A549 (cell line): ENCODE measurements at regions not wholly inside any gene's neighbourhood (a gene's known extent, or its start where the extent isn't known, plus 50 kb on each side); places are given as distances from the start of the nearest gene placed in this dataset.
A peak's percentile ranks its signal among the peaks of the same experiment; 100 is the strongest.

Experiments
- ATAC-seq, 2 experiments: fragments of 200-7000 bp in 1 of 2; fragments of >200 bp in 1 of 2; cut with Nextera tagmentation in 1 of 2; cut with Tn5 transposase in 1 of 2; 3 replicates each; pipeline versions ENCODE4 v1.8.0 to v1.9.1; 2018 to 2020; ENCODE audit warnings: mild to moderate bottlenecking in 1 of 2, moderate library complexity in 1 of 2
- CTCF ChIA-PET: fragments of 300-600 bp; sonication (Branson Sonifier 250); formaldehyde crosslinking; extraction: SDS; loops from one replicate; lab custom pipeline; 2021; ENCODE audit warnings: antibody characterized with exemption, inconsistent platforms; lab: Yijun Ruan, JAX
- POLR2A ChIA-PET: fragments of 350-600 bp; formaldehyde crosslinking; extraction: SDS; loops from one replicate; lab custom pipeline; 2021; ENCODE audit warnings: antibody characterized with exemption, inconsistent platforms; lab: Yijun Ruan, JAX
- DNase-seq, 2 experiments: peaks; one replicate each; pipeline versions ENCODE4 v3.0.0 to v3.0.0-alpha.2; 2011 to 2016; ENCODE audit warnings: low read depth in 1 of 2, low spot score in 1 of 2
- FAIRE-seq: peaks from 2 replicates; lab custom pipeline; 2011; peaks lifted over from hg19 to GRCh38; lab: Jason Lieb, UNC
- H3K27ac ChIP-seq, 2 experiments: fragments of >200 bp; sonication (Bioruptor Twin); formaldehyde crosslinking; 3 replicates each; pipeline ENCODE4 v1.5.1; 2016 to 2017
- H3K4me1 ChIP-seq: fragments of >200 bp; sonication (Bioruptor Twin); formaldehyde crosslinking; 3 replicates; pipeline ENCODE4 v1.6.1; 2016
- H3K4me2 ChIP-seq: fragments of >200 bp; sonication (Bioruptor Twin); formaldehyde crosslinking; 3 replicates; pipeline ENCODE4 v1.6.1; 2016
- H3K4me3 ChIP-seq: fragments of >200 bp; sonication (Bioruptor Twin); formaldehyde crosslinking; 3 replicates; pipeline ENCODE4 v1.5.1; 2016
- H3K9me3 ChIP-seq: fragments of >200 bp; sonication (Bioruptor Twin); formaldehyde crosslinking; 3 replicates; pipeline ENCODE4 v1.6.1; 2016
- CBX2 ChIP-seq: fragments of 200-600 bp; sonication (generic); IDR thresholded peaks from 2 replicates; pipeline ENCODE4 v1.6.1; 2016; ENCODE audit warnings: low read depth, mild to moderate bottlenecking, borderline replicate concordance
- CBX8 ChIP-seq: fragments of 200-600 bp; sonication (generic); IDR thresholded peaks from 2 replicates; pipeline ENCODE4 v1.6.1; 2016
- EP300 ChIP-seq, 2 experiments: fragments of >200 bp; sonication (Bioruptor Twin); formaldehyde crosslinking; IDR thresholded peaks; 2 replicates in 1 of 2; 3 replicates in 1 of 2; pipeline ENCODE4 v1.6.1; 2016 to 2017
- FOSL2 ChIP-seq, 2 experiments: fragments of 450-650 bp in 1 of 2; fragments of >200 bp in 1 of 2; sonication (Bioruptor Twin) in 1 of 2; formaldehyde crosslinking; IDR thresholded peaks; 2 replicates each; pipeline versions ENCODE4 v1.5.0 to v1.6.1; 2016 to 2020; ENCODE audit warnings: mild to moderate bottlenecking in 1 of 2, moderate library complexity in 1 of 2
- HEYL ChIP-seq: fragments of 250-450 bp; sonication (Bioruptor Pico); IDR thresholded peaks from 2 replicates; pipeline ENCODE4 v1.8.0; 2021; ENCODE audit warnings: mild to moderate bottlenecking, moderate library complexity
- HOXB5 ChIP-seq: fragments of 250-450 bp; sonication (Bioruptor Pico); IDR thresholded peaks from 2 replicates; pipeline ENCODE4 v1.5.0; 2020; ENCODE audit warnings: mild to moderate bottlenecking, moderate library complexity
- JUN ChIP-seq, 2 experiments: fragments of >200 bp; sonication (Bioruptor Twin); formaldehyde crosslinking; IDR thresholded peaks; 2 replicates in 1 of 2; 3 replicates in 1 of 2; pipeline ENCODE4 v1.6.1; 2016 to 2017
- JUNB ChIP-seq: fragments of >200 bp; sonication (Bioruptor Twin); formaldehyde crosslinking; IDR thresholded peaks from 2 replicates; pipeline ENCODE4 v1.6.1; 2016
- KDM1A ChIP-seq: fragments of 200-600 bp; sonication (generic); IDR thresholded peaks from 2 replicates; pipeline ENCODE4 v1.6.1; 2016; ENCODE audit warnings: low read depth, mild to moderate bottlenecking
- KDM5A ChIP-seq: fragments of 200-600 bp; sonication (generic); IDR thresholded peaks from 2 replicates; pipeline ENCODE4 v1.6.1; 2016; ENCODE audit warnings: antibody characterized with exemption, mild to moderate bottlenecking
- MAFK ChIP-seq: fragments of 450-650 bp; IDR thresholded peaks from 2 replicates; pipeline ENCODE4 v1.6.1; 2014; ENCODE audit not compliant: partially characterized antibody
- MAZ ChIP-seq: fragments of 150-350 bp; IDR thresholded peaks from 2 replicates; pipeline ENCODE4 v1.6.1; 2014; ENCODE audit warnings: antibody characterized with exemption, low read depth, low read length, borderline replicate concordance
- NPAS2 ChIP-seq: fragments of 250-450 bp; sonication (Bioruptor Pico); IDR thresholded peaks from 2 replicates; pipeline ENCODE4 v1.8.0; 2022; ENCODE audit warnings: mild to moderate bottlenecking, moderate library complexity, borderline replicate concordance
- NR3C1 ChIP-seq: fragments of >200 bp; sonication (Bioruptor Twin); formaldehyde crosslinking; IDR thresholded peaks from 3 replicates; pipeline ENCODE4 v1.6.1; 2017
- POLR2AphosphoS2 ChIP-seq: conservative IDR thresholded peaks from 2 replicates; pipeline ENCODE4 v1.6.1; 2012; ENCODE audit warnings: low read length, improper control_type of control experiment, inconsistent platforms
- RAD21 ChIP-seq, 2 experiments: fragments of >200 bp in 1 of 2; sonication (Bioruptor Twin) in 1 of 2; formaldehyde crosslinking in 1 of 2; IDR thresholded peaks in 1 of 2; conservative IDR thresholded peaks in 1 of 2; 2 replicates in 1 of 2; 3 replicates in 1 of 2; pipeline ENCODE4 v1.6.1; 2012 to 2018; ENCODE audit warnings: inconsistent platforms in 1 of 2
- RARB ChIP-seq: fragments of 250-450 bp; sonication (Bioruptor Pico); IDR thresholded peaks from 2 replicates; pipeline ENCODE4 v1.8.0; 2021; ENCODE audit warnings: mild to moderate bottlenecking, moderate library complexity
- RCOR1 ChIP-seq: fragments of 150-350 bp; IDR thresholded peaks from 2 replicates; pipeline ENCODE4 v1.6.1; 2014; ENCODE audit warnings: antibody characterized with exemption, low read length, low read depth
- RNF2 ChIP-seq: fragments of 200-600 bp; sonication (generic); IDR thresholded peaks from 2 replicates; pipeline ENCODE4 v1.6.1; 2016; ENCODE audit warnings: low read depth, mild to moderate bottlenecking, antibody characterized with exemption, moderate library complexity, borderline replicate concordance
- SREBF2 ChIP-seq: fragments of 450-650 bp; IDR thresholded peaks from 2 replicates; pipeline ENCODE4 v1.6.1; 2014; ENCODE audit warnings: mild to moderate bottlenecking, moderate library complexity
- TFCP2L1 ChIP-seq: fragments of 250-450 bp; sonication (Bioruptor Pico); IDR thresholded peaks from 2 replicates; pipeline ENCODE4 v1.5.0; 2021; ENCODE audit warnings: mild to moderate bottlenecking
- ZC3H11A ChIP-seq: fragments of 450-650 bp; IDR thresholded peaks from 2 replicates; pipeline ENCODE4 v1.6.1; 2014; ENCODE audit warnings: antibody characterized with exemption, mild to moderate bottlenecking
- ZFP36 ChIP-seq: fragments of 450-650 bp; IDR thresholded peaks from 2 replicates; pipeline ENCODE4 v1.6.1; 2014; ENCODE audit warnings: borderline replicate concordance; ENCODE audit not compliant: partially characterized antibody
- ZNF302 ChIP-seq: fragments of 250-450 bp; sonication (Bioruptor Pico); IDR thresholded peaks from 2 replicates; pipeline ENCODE4 v1.9.0; 2021; ENCODE audit warnings: inconsistent platforms, mild to moderate bottlenecking, moderate library complexity
- WGBS: methylation state at CpG from one replicate; pipeline ENCODE4 v1.1.6; 2017; ENCODE audit errors: missing lambda C conversion rate; 5-methylcytosine and 5-hydroxymethylcytosine counted together
- TF ChIP-seq, protein P1 (sequence below): fragments of >200 bp; sonication (Bioruptor Twin); formaldehyde crosslinking; IDR thresholded peaks from 2 replicates; pipeline ENCODE4 v1.6.1; 2016
- TF ChIP-seq, protein P2 (sequence below): IDR thresholded peaks from 2 replicates; pipeline ENCODE4 v1.6.1; 2012
- TF ChIP-seq, protein P3 (sequence below): fragments of 250-450 bp; sonication (Bioruptor Pico); IDR thresholded peaks from 2 replicates; pipeline ENCODE4 v1.5.0; 2021; ENCODE audit warnings: mild to moderate bottlenecking, moderate library complexity, borderline replicate concordance

DNA sequence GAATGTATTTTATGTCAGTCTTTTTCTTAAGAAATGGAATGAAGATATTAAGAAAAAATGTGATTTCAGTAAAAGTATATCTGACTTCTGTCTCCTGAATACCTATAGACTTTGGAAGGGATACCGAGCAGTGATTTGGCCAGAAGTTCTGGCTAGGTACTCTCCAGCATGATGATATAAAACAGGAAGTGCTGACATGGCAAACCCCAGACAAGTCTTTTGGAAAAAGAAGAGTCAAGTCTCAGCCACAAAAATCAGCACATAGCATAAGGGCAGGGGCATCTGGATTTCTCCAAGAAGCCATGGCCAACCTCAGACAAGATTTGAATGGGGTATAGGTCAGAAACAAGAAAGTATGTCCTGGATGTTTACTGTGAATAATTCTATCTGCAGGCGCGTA lies 643.3 kb upstream of the ARRDC4 start:
- peaks cover 8% of the 10 kb centered on the region; the same call in 2 of the 3 replicates for H3K9me3 ChIP-seq
- peak; percentile 61 for TF ChIP-seq MAFK
- TF ChIP-seq FOSL2 (IDR thresholded peaks at IDR 0.05): no peak
- no peak for TF ChIP-seq FOSL2 (CRISPR knock-in tag; IDR thresholded peaks at IDR 0.05)
- TF ChIP-seq RNF2: no peak
- no peak for TF ChIP-seq ZFP36
- TF ChIP-seq RCOR1: no peak
- no peak for TF ChIP-seq CBX2
- TF ChIP-seq, all 56 proteins: peak for 1
- DNase-seq (no peak), FAIRE-seq (no peak), ATAC-seq (no peak)
- 34% methylated on average over 3 of the region's 3 CpGs for WGBS
- ChIA-PET CTCF (no interaction called here), POLR2A (no interaction called here)
- Histone ChIP-seq H3K4me2 (no peak overlapping the region), H3K4me1 (no peaks in the 10 kb centered on the region), H3K4me3 (no peak overlapping the region), H3K27ac (no peak overlapping the region)

DNA sequence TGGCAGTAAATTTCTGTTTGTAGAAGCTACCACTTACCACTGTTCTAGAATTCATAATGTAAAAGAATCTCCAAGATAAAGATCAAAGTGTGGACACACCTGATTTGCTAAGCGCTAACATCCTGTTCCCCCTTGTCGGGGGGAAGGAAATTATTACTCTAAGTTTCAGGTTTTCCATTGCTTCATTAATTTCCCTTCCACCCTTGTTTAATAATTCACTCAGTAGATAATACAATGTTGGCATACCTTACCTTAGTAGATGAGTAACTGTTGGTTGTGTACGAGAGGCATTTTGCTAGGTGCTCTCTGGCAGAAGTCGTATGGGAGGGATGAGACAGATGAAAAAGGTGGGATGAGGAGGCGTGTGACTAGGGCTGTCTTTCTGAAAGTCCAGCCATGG lies 641.2 kb upstream of the ARRDC4 start:
- ATAC-seq (no peak), DNase-seq (no peak), FAIRE-seq (no peak)
- H3K4me2 ChIP-seq: no peak overlapping the region
- 14% methylated on average over 5 of the region's 5 CpGs for WGBS
- ChIA-PET CTCF (no interaction called here), POLR2A (no interaction called here)
- H3K4me1 ChIP-seq: no peaks in the 10 kb centered on the region
- H3K9me3 ChIP-seq: peaks cover 8% of the 10 kb centered on the region; the same call in 2 of the 3 replicates
- no peak overlapping the region for H3K4me3 ChIP-seq
- TF ChIP-seq JUNB (no peak), RARB (CRISPR knock-in tag) (no peak), HOXB5 (no peak), ZC3H11A (no peak), EP300 (IDR thresholded peaks at IDR 0.05) (no peak), CBX8 (no peak), NPAS2 (CRISPR knock-in tag) (no peak), TFCP2L1 (CRISPR knock-in tag) (no peak), JUN (IDR thresholded peaks at IDR 0.05) (no peak), NR3C1 (no peak), SREBF2 (no peak), ZFP36 (no peak), HEYL (CRISPR knock-in tag) (no peak), ZNF302 (CRISPR knock-in tag) (no peak), POLR2AphosphoS2 (no peak), KDM5A (no peak)
- TF ChIP-seq, protein P1, sequence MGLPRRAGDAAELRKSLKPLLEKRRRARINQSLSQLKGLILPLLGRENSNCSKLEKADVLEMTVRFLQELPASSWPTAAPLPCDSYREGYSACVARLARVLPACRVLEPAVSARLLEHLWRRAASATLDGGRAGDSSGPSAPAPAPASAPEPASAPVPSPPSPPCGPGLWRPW: no peak
- TF ChIP-seq, protein P2, sequence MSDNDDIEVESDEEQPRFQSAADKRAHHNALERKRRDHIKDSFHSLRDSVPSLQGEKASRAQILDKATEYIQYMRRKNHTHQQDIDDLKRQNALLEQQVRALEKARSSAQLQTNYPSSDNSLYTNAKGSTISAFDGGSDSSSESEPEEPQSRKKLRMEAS: no peak
- TF ChIP-seq, protein P3, sequence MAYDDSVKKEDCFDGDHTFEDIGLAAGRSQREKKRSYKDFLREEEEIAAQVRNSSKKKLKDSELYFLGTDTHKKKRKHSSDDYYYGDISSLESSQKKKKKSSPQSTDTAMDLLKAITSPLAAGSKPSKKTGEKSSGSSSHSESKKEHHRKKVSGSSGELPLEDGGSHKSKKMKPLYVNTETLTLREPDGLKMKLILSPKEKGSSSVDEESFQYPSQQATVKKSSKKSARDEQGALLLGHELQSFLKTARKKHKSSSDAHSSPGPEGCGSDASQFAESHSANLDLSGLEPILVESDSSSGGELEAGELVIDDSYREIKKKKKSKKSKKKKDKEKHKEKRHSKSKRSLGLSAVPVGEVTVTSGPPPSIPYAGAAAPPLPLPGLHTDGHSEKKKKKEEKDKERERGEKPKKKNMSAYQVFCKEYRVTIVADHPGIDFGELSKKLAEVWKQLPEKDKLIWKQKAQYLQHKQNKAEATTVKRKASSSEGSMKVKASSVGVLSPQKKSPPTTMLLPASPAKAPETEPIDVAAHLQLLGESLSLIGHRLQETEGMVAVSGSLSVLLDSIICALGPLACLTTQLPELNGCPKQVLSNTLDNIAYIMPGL (CRISPR knock-in tag): no peak
- H3K27ac ChIP-seq: no peak overlapping the region

DNA sequence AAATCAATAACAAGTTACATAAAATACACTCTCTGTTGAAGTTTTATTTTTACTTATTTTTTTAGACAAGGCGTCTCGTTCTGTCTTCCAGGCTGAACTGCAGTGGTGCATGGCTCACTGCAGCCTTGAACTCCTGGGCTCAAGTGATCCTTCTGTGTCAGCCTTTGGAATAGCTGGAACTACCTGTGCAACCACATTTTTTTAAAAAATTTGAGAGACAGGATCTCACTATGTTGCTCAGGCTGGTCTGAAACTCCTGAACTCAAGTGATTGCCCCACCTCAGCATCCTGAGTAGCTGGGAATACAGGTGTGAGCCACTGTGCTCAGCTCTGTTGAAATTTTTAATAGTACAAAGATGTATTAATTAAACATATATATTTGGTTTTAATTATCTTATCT lies 614.3 kb upstream of the ARRDC4 start:
- no peak for DNase-seq
- Histone ChIP-seq H3K4me3 (no peak overlapping the region), H3K4me1 (no peaks in the 10 kb centered on the region), H3K4me2 (no peak overlapping the region), H3K9me3 (peaks cover 6% of the 10 kb centered on the region; the same call in 1 of the 3 replicates), H3K27ac (no peak overlapping the region)
- 0% methylated on average over 2 of the region's 2 CpGs for WGBS
- CTCF ChIA-PET: interaction anchor here (0.6 kb wide), 1 partner anchor 309 kb away, joined by 3 read pairs; no protein-coding TSS in a partner anchor
- no peak for TF ChIP-seq MAZ
- no peak for TF ChIP-seq POLR2AphosphoS2
- no peak for TF ChIP-seq JUNB
- no peak for TF ChIP-seq FOSL2 (IDR thresholded peaks at IDR 0.05)
- TF ChIP-seq FOSL2 (CRISPR knock-in tag; IDR thresholded peaks at IDR 0.05): no peak
- no peak for TF ChIP-seq KDM1A
- TF ChIP-seq, protein P1: no peak
- TF ChIP-seq RAD21 (conservative IDR thresholded peaks at IDR 0.05 in 1 of 2, IDR thresholded peaks at IDR 0.05 in 1 of 2): no peak
- TF ChIP-seq RARB (CRISPR knock-in tag): no peak
- POLR2A ChIA-PET: no interaction called here
- no peak for FAIRE-seq
- ATAC-seq: no peak
